ENCODE measurements at regions not wholly inside any gene's neighbourhood (a gene's known extent, or its start where the extent isn't known, plus 50 kb on each side); places are given as distances from the start of the nearest gene placed in this dataset.

GRCh38 chr9:108392877-108393276, 462.9 kb downstream of the ACTL7B start:
- DNase-seq = no peak

GRCh38 chr9:108389056-108389455, 466.7 kb downstream of the ACTL7B start:
- DNase-seq = no peak

GRCh38 chr9:108386859-108387384, 468.9 kb downstream of the ACTL7B start:
- DNase-seq = no peak

- no peak for DNase-seq
Measured at GRCh38 chr9:108386032-108386431, 469.8 kb downstream of the ACTL7B start.

GRCh38 chr9:108383796-108384195, 472.0 kb downstream of the ACTL7B start:
- DNase-seq = no peak

GRCh38 chr9:108382310-108382709, 473.5 kb downstream of the ACTL7B start:
- no peak for DNase-seq

GRCh38 chr9:108377881-108378280, 477.9 kb downstream of the ACTL7B start:
- DNase-seq = no peak

GRCh38 chr9:108377382-108377781, 478.4 kb downstream of the ACTL7B start:
- no peak for DNase-seq

GRCh38 chr9:108376140-108376539, 479.6 kb downstream of the ACTL7B start:
- no peak for DNase-seq

GRCh38 chr9:108374626-108375025, 481.2 kb downstream of the ACTL7B start:
- DNase-seq = no peak

- DNase-seq = no peak
Measured at GRCh38 chr9:108367188-108367587, 488.6 kb downstream of the ACTL7B start.

- no peak for DNase-seq
Measured at GRCh38 chr9:108363311-108363710, 492.5 kb downstream of the ACTL7B start.

- no peak for DNase-seq
Measured at GRCh38 chr9:108360304-108360703, 495.5 kb downstream of the ACTL7B start.

GRCh38 chr9:108356806-108357205, 499.0 kb downstream of the ACTL7B start:
- no peak for DNase-seq

GRCh38 chr9:108351571-108351970, 504.2 kb downstream of the ACTL7B start:
- DNase-seq = no peak

- DNase-seq = no peak
Measured at GRCh38 chr9:108347463-108348188, 508.2 kb downstream of the ACTL7B start.

- DNase-seq = no peak
Measured at GRCh38 chr9:108345826-108346225, 510.0 kb downstream of the ACTL7B start.

GRCh38 chr9:108339251-108339650, 516.5 kb downstream of the ACTL7B start:
- DNase-seq = no peak

GRCh38 chr9:108336575-108336974, 519.2 kb downstream of the ACTL7B start:
- DNase-seq = no peak

GRCh38 chr9:108333530-108333983, 522.2 kb downstream of the ACTL7B start:
- DNase-seq = no peak

GRCh38 chr9:108331596-108331995, 524.2 kb downstream of the ACTL7B start:
- no peak for DNase-seq

GRCh38 chr9:108325406-108325805, 530.4 kb downstream of the ACTL7B start:
- DNase-seq = no peak

GRCh38 chr9:108323615-108324014, 532.2 kb downstream of the ACTL7B start:
- no peak for DNase-seq

GRCh38 chr9:108322326-108323098, 533.3 kb downstream of the ACTL7B start:
- no peak for DNase-seq

Data from retina (tissue), 1 donor.